ENCODE measurements at regions not wholly inside any gene's neighbourhood (a gene's known extent, or its start where the extent isn't known, plus 50 kb on each side); places are given as distances from the start of the nearest gene placed in this dataset.
"Not testable (repeated sequence)": the region's sequence is repeated elsewhere in the genome, so short reads cannot be mapped to it uniquely, and the experiment has no call there.

DNA sequence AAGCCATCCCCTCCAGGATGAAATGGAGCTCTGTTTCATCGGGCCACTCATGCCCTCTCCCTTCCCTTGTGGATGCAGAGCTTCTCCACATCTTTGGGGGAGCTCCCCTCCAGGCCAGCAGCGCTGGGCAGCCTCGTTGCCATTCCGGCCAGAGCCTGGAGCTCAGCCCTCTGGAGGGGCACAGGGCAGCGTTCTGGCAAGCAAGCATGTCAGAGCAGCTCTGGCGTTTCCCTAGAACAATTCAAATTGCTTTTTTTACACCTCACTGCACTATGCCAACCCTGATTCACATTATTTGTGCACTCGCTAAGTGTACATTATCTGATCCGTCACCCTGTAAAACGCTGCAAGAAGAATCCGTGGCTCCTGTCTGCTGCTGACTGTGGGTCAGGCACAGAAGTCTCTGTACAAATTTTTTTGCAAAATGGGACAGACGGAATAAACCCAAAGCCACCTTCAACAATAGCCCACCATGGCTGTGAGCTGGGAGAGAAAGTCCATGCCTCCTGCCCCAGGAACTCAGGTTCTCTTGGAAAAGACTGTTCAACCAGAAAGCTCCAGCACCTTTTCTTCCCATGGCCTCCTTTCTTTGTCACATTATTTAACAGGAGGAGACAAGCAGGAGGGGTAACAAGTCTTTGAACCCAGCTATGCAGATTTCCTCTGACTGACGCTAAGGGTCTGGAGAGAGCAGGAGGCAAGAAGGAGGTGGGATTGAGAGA is 139.5 kb upstream of the CADM1 start:
- Mint-ChIP-seq H3K4me1 (no peaks in the 10 kb centered on the region), H3K36me3 (no peaks in the 10 kb centered on the region), H3K27me3 (peaks cover 4 to 7% of the 10 kb centered on the region in 2 donors), H3K27ac (no peak overlapping the region), H3K9me3 (peaks cover 0 to 4% (median 0%) of the 10 kb centered on the region in 3 donors), H3K4me3 (no peak overlapping the region)
- no peak for DNase-seq
- H3K4me1 ChIP-seq (ENCODE audit: control insufficient read depth in 1 of 2, extremely low read depth in 1 of 2, insufficient read depth in 2 of 2, low read length in 2 of 2): no peaks in the 10 kb centered on the region
- no peaks in the 10 kb centered on the region for H3K9me3 ChIP-seq
- POLR2A ChIA-PET: no interaction called here
- CTCF ChIA-PET: no interaction called here
- WGBS (ENCODE audit: insufficient coverage): 63% methylated on average over 7 of the region's 12 CpGs
- ATAC-seq (replicated peaks in 1 of 4): no peak
- H3K27ac ChIP-seq (ENCODE audit: low read length): no peak overlapping the region
- peaks cover 0 to 18% of the 10 kb centered on the region in 2 experiments for H3K27me3 ChIP-seq (replicated peaks in 1 of 2; ENCODE audit: control insufficient read depth in 2 of 2, extremely low read depth in 1 of 2, insufficient read depth in 2 of 2, low read length in 1 of 2)
- H3K4me3 ChIP-seq (ENCODE audit: control insufficient read depth in 1 of 2, extremely low read depth in 1 of 2, low read length in 1 of 2): no peak overlapping the region
- no peaks in the 10 kb centered on the region for H3K36me3 ChIP-seq (ENCODE audit: control insufficient read depth in 2 of 2, extremely low read depth in 1 of 2, insufficient read depth in 1 of 2, low read length in 1 of 2)

DNA sequence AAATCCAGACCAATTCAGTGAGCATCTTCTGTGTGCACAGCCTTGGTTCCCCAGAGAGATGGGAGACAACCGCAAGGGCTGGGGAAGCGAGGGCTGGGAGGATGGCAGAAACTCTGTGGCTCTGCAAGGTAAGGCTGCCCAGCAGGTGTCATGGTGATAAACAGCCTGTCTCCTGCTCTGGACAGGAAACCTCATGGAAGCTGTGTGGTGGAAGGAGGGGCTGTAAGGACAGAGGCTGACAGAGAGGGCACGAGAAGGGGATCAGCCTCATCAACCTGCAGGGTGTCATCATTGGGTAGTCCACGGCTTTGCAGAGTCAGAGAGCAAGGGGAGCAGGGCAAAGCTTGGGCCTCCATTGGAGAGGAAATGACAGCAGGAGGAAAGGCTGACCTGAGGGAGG is 138.4 kb upstream of the CADM1 start:
- DNase-seq (no peak), ATAC-seq (replicated peaks in 1 of 4) (no peak)
- Mint-ChIP-seq H3K4me3 (no peak overlapping the region), H3K27ac (no peak overlapping the region), H3K9me3 (peaks cover 0 to 3% (median 0%) of the 10 kb centered on the region in 3 donors), H3K36me3 (no peaks in the 10 kb centered on the region), H3K4me1 (no peaks in the 10 kb centered on the region), H3K27me3 (peaks cover 4 to 7% of the 10 kb centered on the region in 2 donors)
- Histone ChIP-seq H3K36me3 (ENCODE audit: control insufficient read depth in 2 of 2, extremely low read depth in 1 of 2, insufficient read depth in 1 of 2, low read length in 1 of 2) (no peaks in the 10 kb centered on the region), H3K4me3 (ENCODE audit: control insufficient read depth in 1 of 2, extremely low read depth in 1 of 2, low read length in 1 of 2) (no peak overlapping the region), H3K9me3 (no peaks in the 10 kb centered on the region), H3K27me3 (replicated peaks in 1 of 2; ENCODE audit: control insufficient read depth in 2 of 2, extremely low read depth in 1 of 2, insufficient read depth in 2 of 2, low read length in 1 of 2) (peaks cover 0 to 18% of the 10 kb centered on the region in 2 experiments), H3K4me1 (ENCODE audit: control insufficient read depth in 1 of 2, extremely low read depth in 1 of 2, insufficient read depth in 2 of 2, low read length in 2 of 2) (no peaks in the 10 kb centered on the region), H3K27ac (ENCODE audit: low read length) (no peak overlapping the region)
- WGBS (ENCODE audit: insufficient coverage): 72% methylated on average over 3 of the region's 4 CpGs
- CTCF ChIA-PET: no interaction called here
- POLR2A ChIA-PET: no interaction called here

DNA sequence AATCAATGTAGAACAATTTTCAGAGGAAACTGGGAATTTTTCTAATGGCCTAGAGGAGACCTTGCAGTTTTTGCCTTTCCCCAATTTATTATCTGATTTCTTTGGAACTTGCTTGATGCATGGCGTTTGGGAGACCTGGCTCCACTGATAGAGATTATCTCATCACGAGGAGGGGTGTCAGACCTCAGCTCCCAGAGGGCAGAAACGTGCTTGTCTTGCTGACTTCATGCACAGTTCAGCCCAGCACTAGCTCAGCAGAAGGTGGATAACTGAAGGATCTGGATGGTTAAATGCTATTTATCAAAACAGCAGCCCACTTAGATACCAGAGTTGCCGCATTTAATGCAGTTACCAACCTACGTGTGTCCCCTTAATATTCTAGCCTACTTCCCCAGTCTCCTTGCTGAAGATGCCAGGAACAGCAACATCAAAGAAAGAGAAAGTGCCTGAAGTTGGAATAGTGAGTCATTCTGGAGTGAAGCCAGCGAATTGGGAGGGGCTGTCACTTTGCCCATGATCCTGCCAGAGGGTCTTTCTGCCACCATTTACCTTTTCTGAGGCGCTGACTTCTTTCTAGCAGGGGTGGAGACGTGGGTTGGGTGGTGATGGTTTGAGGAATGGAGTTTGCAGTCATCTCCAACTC is 133.5 kb upstream of the CADM1 start:
- Histone ChIP-seq H3K36me3 (ENCODE audit: control insufficient read depth in 2 of 2, extremely low read depth in 1 of 2, insufficient read depth in 1 of 2, low read length in 1 of 2) (no peaks in the 10 kb centered on the region), H3K4me3 (ENCODE audit: control insufficient read depth in 1 of 2, extremely low read depth in 1 of 2, low read length in 1 of 2) (no peak overlapping the region), H3K9me3 (no peaks in the 10 kb centered on the region), H3K27ac (ENCODE audit: low read length) (no peak overlapping the region), H3K4me1 (ENCODE audit: control insufficient read depth in 1 of 2, extremely low read depth in 1 of 2, insufficient read depth in 2 of 2, low read length in 2 of 2) (no peaks in the 10 kb centered on the region), H3K27me3 (replicated peaks in 1 of 2; ENCODE audit: control insufficient read depth in 2 of 2, extremely low read depth in 1 of 2, insufficient read depth in 2 of 2, low read length in 1 of 2) (peaks cover 0 to under 1% of the 10 kb centered on the region in 2 experiments)
- Mint-ChIP-seq H3K36me3 (no peaks in the 10 kb centered on the region), H3K27me3 (no peaks in the 10 kb centered on the region), H3K27ac (no peak overlapping the region), H3K9me3 (no peaks in the 10 kb centered on the region), H3K4me1 (no peaks in the 10 kb centered on the region), H3K4me3 (no peak overlapping the region)
- CTCF ChIA-PET: no interaction called here
- no peak for DNase-seq
- POLR2A ChIA-PET: no interaction called here
- no peak for ATAC-seq (replicated peaks in 1 of 4)
- 56% methylated on average over 4 of the region's 8 CpGs for WGBS (ENCODE audit: insufficient coverage)

DNA sequence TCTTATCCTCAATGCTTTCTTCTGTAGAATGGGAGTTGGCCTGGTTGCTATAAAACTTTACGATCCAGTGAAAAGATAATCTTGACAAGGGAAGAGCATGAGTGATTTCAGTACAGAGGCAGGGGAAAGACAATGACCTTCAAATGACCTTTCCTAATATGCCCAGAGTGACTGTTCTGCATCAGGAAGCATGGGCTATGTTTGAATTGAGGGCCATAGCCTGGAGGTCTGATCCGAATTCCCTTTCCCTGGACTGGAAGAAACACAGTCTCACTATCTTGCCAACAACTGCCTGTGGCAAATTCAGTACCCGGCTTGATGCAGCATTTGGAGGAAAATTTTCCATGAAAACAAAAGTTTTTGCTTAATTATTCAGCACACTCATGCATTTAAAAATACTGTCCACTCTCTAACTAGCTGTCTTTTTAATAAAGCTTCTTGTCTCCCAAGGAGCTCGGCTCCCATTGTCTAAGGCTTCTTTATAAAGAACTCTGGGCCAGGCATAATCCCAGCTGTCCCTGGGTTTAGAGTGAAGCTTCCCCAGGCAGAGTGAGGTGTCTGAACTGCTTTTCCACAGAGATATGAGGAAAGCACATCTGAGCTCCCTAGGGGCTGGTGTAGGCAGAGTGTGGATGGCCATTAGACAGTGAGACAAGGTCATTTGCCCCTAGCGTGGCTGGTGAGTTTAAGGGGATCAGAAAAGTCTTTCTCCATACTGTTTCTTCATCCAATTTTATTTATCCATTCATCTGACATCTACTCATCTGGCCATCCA is 132.7 kb upstream of the CADM1 start:
- no peak overlapping the region for H3K27ac ChIP-seq (ENCODE audit: low read length)
- no peaks in the 10 kb centered on the region for H3K4me1 Mint-ChIP-seq
- ChIA-PET POLR2A (no interaction called here), CTCF (no interaction called here)
- DNase-seq: no peak
- no peaks in the 10 kb centered on the region for H3K36me3 ChIP-seq (ENCODE audit: control insufficient read depth in 2 of 2, extremely low read depth in 1 of 2, insufficient read depth in 1 of 2, low read length in 1 of 2)
- WGBS (ENCODE audit: insufficient coverage): 80% methylated on average over 1 of the region's 5 CpGs
- H3K27me3 Mint-ChIP-seq: peaks cover 0 to 2% of the 10 kb centered on the region in 2 donors
- no peak overlapping the region for H3K4me3 Mint-ChIP-seq
- no peaks in the 10 kb centered on the region for H3K36me3 Mint-ChIP-seq
- peaks cover 0 to 3% (median 0%) of the 10 kb centered on the region in 3 donors for H3K9me3 Mint-ChIP-seq
- ATAC-seq (replicated peaks in 1 of 4): no peak
- H3K27me3 ChIP-seq (replicated peaks in 1 of 2; ENCODE audit: control insufficient read depth in 2 of 2, extremely low read depth in 1 of 2, insufficient read depth in 2 of 2, low read length in 1 of 2): no peaks in the 10 kb centered on the region
- H3K27ac Mint-ChIP-seq: no peak overlapping the region
- no peaks in the 10 kb centered on the region for H3K9me3 ChIP-seq
- no peak overlapping the region for H3K4me3 ChIP-seq (ENCODE audit: control insufficient read depth in 1 of 2, extremely low read depth in 1 of 2, low read length in 1 of 2)
- H3K4me1 ChIP-seq (ENCODE audit: control insufficient read depth in 1 of 2, extremely low read depth in 1 of 2, insufficient read depth in 2 of 2, low read length in 2 of 2): no peaks in the 10 kb centered on the region

DNA sequence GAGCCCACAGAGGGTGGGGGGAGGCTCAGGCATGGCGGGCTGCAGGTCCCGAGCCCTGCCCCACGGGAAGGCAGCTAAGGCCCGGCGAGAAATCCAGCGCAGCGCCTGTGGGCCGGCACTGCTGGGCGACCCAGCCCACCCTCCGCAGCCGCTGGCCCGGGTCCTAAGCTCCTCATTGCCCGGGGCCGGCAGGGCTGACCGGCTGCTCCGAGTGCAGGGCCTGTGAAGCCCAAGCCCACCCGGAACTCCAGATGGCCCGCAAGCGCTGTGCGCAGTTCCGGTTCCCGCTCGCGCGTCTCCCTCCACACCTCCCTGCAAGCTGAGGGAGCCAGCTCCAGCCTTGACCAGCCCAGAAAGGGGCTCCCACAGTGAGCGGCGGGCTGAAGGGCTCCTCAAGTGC is 129.8 kb upstream of the CADM1 start:
- POLR2A ChIA-PET, H3K27ac Mint-ChIP-seq: not testable (repeated sequence)

DNA sequence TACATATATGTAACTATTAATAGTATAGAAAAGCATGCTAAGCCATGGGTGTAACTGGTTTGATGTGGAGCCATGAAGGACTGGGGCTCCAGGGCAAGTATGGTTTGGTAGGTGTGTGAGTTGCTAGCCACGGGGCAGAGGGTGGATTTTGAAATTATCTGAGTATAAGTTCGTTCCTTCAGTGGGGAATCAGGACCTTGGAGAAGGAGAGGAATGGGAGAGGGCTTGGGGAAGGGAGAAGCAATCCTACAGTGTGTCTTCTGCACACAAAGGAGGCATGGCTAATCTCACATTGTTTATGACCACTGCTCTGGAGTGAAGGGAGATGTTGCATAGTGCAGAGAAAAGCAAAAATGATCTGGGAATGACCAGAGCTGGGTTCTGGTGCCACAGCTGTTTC is 127.8 kb upstream of the CADM1 start:
- Mint-ChIP-seq H3K4me3 (no peak overlapping the region), H3K36me3 (no peaks in the 10 kb centered on the region), H3K9me3 (peaks cover 0 to 3% (median 0%) of the 10 kb centered on the region in 3 donors), H3K4me1 (no peaks in the 10 kb centered on the region), H3K27ac (no peak overlapping the region), H3K27me3 (peaks cover 0 to 12% of the 10 kb centered on the region in 2 donors)
- H3K4me3 ChIP-seq (ENCODE audit: control insufficient read depth in 1 of 2, extremely low read depth in 1 of 2, low read length in 1 of 2): no peak overlapping the region
- no peaks in the 10 kb centered on the region for H3K9me3 ChIP-seq
- ChIA-PET POLR2A (interaction anchor here in 1 of 2 donors (0.6 kb wide), 1 partner anchor 327 kb away, joined by 3 read pairs; no protein-coding TSS in a partner anchor), CTCF (no interaction called here)
- WGBS (ENCODE audit: insufficient coverage): 33% methylated on average over 1 of the region's 2 CpGs
- H3K36me3 ChIP-seq (ENCODE audit: control insufficient read depth in 2 of 2, extremely low read depth in 1 of 2, insufficient read depth in 1 of 2, low read length in 1 of 2): no peaks in the 10 kb centered on the region
- DNase-seq (no peak), ATAC-seq (replicated peaks in 1 of 4) (no peak)
- no peaks in the 10 kb centered on the region for H3K4me1 ChIP-seq (ENCODE audit: control insufficient read depth in 1 of 2, extremely low read depth in 1 of 2, insufficient read depth in 2 of 2, low read length in 2 of 2)
- peaks cover 0 to 8% of the 10 kb centered on the region in 2 experiments for H3K27me3 ChIP-seq (replicated peaks in 1 of 2; ENCODE audit: control insufficient read depth in 2 of 2, extremely low read depth in 1 of 2, insufficient read depth in 2 of 2, low read length in 1 of 2)
- no peak overlapping the region for H3K27ac ChIP-seq (ENCODE audit: low read length)

More for the DNA sequence above, 129.8 kb upstream of the CADM1 start:
- peaks cover 0 to 11% of the 10 kb centered on the region in 2 donors for H3K27me3 Mint-ChIP-seq
- H3K36me3 Mint-ChIP-seq; H3K27me3 ChIP-seq (replicated peaks in 1 of 2; ENCODE audit: control insufficient read depth in 2 of 2, extremely low read depth in 1 of 2, insufficient read depth in 2 of 2, low read length in 1 of 2); H3K9me3 Mint-ChIP-seq; H3K4me1 ChIP-seq (ENCODE audit: control insufficient read depth in 1 of 2, extremely low read depth in 1 of 2, insufficient read depth in 2 of 2, low read length in 2 of 2); H3K36me3 ChIP-seq (ENCODE audit: control insufficient read depth in 2 of 2, extremely low read depth in 1 of 2, insufficient read depth in 1 of 2, low read length in 1 of 2); CTCF ChIA-PET; ATAC-seq (replicated peaks in 1 of 4); H3K4me1 Mint-ChIP-seq; H3K4me3 ChIP-seq (ENCODE audit: control insufficient read depth in 1 of 2, extremely low read depth in 1 of 2, low read length in 1 of 2); H3K9me3 ChIP-seq; DNase-seq; H3K4me3 Mint-ChIP-seq; H3K27ac ChIP-seq (ENCODE audit: low read length): not testable (repeated sequence)
- WGBS (ENCODE audit: insufficient coverage): 97% methylated on average over 24 of the region's 27 CpGs
